CD4-positive, CD25-positive, alpha-beta regulatory T cell (primary cell): ENCODE measurements at regions not wholly inside any gene's neighbourhood (a gene's known extent, or its start where the extent isn't known, plus 50 kb on each side); places are given as distances from the start of the nearest gene placed in this dataset.
A peak's percentile ranks its signal among the peaks of the same experiment; 100 is the strongest.

Experiments used
- ATAC-seq, 2 donors: fragments of 150-1000 bp; cut with Tn5 transposase; one replicate each; pipeline ENCODE4 v1.10.0; 2021; ENCODE audit warnings: low read depth in 2 of 2, moderate number of reproducible peaks in 2 of 2, moderate library complexity in 1 of 2
- DNase-seq, 3 donors: peaks; one replicate each; pipeline versions ENCODE4 v3.0.0 to v3.0.0-alpha.2; 2012 to 2022; ENCODE audit warnings: mixed read lengths in 1 of 3
- H3K27ac ChIP-seq: one replicate; pipeline ENCODE4 v1.7.0; 2013; ENCODE audit warnings: mild to moderate bottlenecking, low read length; ENCODE audit not compliant: insufficient read depth, poor library complexity, severe bottlenecking
- H3K27me3 ChIP-seq: one replicate; pipeline ENCODE4 v1.7.0; 2013; ENCODE audit warnings: low read length; ENCODE audit not compliant: control insufficient read depth, insufficient read depth
- H3K36me3 ChIP-seq: one replicate; pipeline ENCODE4 v1.7.0; 2013; ENCODE audit warnings: mild to moderate bottlenecking, low read length, moderate library complexity; ENCODE audit not compliant: control insufficient read depth, insufficient read depth
- H3K4me1 ChIP-seq: 2 replicates; pipeline ENCODE4 v1.7.0; 2013; ENCODE audit warnings: mild to moderate bottlenecking, low read length; ENCODE audit not compliant: insufficient read depth, control insufficient read depth, poor library complexity, severe bottlenecking
- H3K4me3 ChIP-seq: one replicate; pipeline ENCODE4 v1.7.0; 2013; ENCODE audit warnings: low read depth, mild to moderate bottlenecking, low read length, moderate library complexity
- H3K9me3 ChIP-seq, 2 experiments: 1 replicate in 1 of 2; 2 replicates in 1 of 2; pipeline ENCODE4 v1.7.0; 2013; ENCODE audit warnings: low read length in 2 of 2, mild to moderate bottlenecking in 1 of 2, moderate library complexity in 1 of 2; ENCODE audit not compliant: control insufficient read depth in 2 of 2
- H3K27ac Mint-ChIP-seq, 3 donors: one replicate each; pipeline ENCODE4 v1.8.0; 2020 to 2022; ENCODE audit warnings: mild to moderate bottlenecking in 3 of 3, mixed read lengths in 3 of 3, moderate library complexity in 2 of 3
- H3K27me3 Mint-ChIP-seq: one replicate; pipeline ENCODE4 v1.8.0; 2022; ENCODE audit warnings: mild to moderate bottlenecking, mixed read lengths
- H3K36me3 Mint-ChIP-seq: one replicate; pipeline ENCODE4 v1.8.0; 2020; ENCODE audit warnings: mixed read lengths
- H3K4me1 Mint-ChIP-seq, 4 donors: one replicate each; pipeline ENCODE4 v1.8.0; 2020 to 2022; ENCODE audit warnings: mixed read lengths in 4 of 4, mild to moderate bottlenecking in 1 of 4
- H3K4me3 Mint-ChIP-seq, 4 donors: one replicate each; pipeline ENCODE4 v1.8.0; 2020 to 2022; ENCODE audit warnings: mild to moderate bottlenecking in 4 of 4, mixed read lengths in 4 of 4, moderate library complexity in 3 of 4
- H3K9me3 Mint-ChIP-seq, 7 donors: one replicate each; pipeline ENCODE4 v1.8.0; 2020 to 2022; ENCODE audit warnings: mixed read lengths in 7 of 7, mild to moderate bottlenecking in 3 of 7, moderate library complexity in 2 of 7

DNA sequence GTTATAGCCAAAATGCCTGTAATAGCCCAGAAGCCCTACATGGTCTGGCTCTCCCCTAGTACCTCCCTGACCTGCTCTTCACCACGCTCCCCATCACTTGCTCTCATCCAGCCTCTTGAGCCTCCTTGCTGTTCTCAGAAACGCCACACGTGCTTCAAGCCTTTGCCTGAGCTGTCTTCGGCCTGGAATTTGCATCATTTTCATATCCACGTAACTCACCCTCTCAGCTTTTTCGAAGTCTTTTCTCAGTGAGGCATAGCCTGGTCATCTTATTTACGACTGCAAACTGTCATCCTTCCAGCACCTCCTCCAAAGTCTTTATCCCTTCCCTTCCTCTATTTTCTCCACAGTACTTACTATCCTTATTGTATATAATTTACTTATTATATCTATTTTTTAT lies 151.0 kb upstream of the AHR start:
- DNase-seq (no peak), ATAC-seq (no peak)
- no peaks in the 10 kb centered on the region for H3K27me3 Mint-ChIP-seq
- H3K36me3 ChIP-seq, result no peaks in the 10 kb centered on the region
- no peaks in the 10 kb centered on the region for H3K27me3 ChIP-seq
- H3K27ac ChIP-seq, result no peak overlapping the region
- H3K4me1 Mint-ChIP-seq, result peaks cover 23 to 34% (median 29%) of the 10 kb centered on the region in 4 donors
- no peak overlapping the region for H3K4me3 Mint-ChIP-seq
- H3K27ac Mint-ChIP-seq, result peak overlapping the region in 1 of 3 donors; percentile 15
- no peaks in the 10 kb centered on the region for H3K36me3 Mint-ChIP-seq
- no peak overlapping the region for H3K4me3 ChIP-seq
- H3K9me3 Mint-ChIP-seq, result peaks cover 0 to 2% (median 0%) of the 10 kb centered on the region in 7 donors
- peaks cover 26% of the 10 kb centered on the region for H3K4me1 ChIP-seq
- no peaks in the 10 kb centered on the region for H3K9me3 ChIP-seq

DNA sequence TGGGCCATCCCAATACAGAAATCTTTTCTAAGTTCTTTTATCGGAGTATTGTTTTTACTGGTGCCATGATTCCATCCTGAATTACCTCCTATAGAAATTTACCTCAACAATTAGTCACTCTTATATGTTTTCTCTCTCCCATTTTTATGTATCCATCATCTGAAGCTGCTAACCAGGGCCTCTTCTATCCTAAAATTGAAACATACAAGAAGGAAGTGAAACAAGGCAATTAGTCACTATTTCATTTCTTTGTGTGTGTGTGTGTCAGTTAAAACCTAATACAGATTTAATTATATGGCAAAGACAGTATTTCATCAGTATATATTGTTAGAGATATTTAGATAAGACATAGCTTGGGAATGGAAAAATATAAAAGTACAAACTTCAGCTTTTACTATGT lies 148.4 kb upstream of the AHR start:
- H3K27ac ChIP-seq, result no peak overlapping the region
- H3K9me3 ChIP-seq, result no peaks in the 10 kb centered on the region
- Mint-ChIP-seq H3K36me3 (no peaks in the 10 kb centered on the region), H3K4me3 (no peak overlapping the region), H3K27ac (no peak overlapping the region), H3K4me1 (peaks cover 8 to 18% (median 15%) of the 10 kb centered on the region in 4 donors), H3K27me3 (peaks cover 4% of the 10 kb centered on the region), H3K9me3 (no peaks in the 10 kb centered on the region)
- H3K36me3 ChIP-seq, result no peaks in the 10 kb centered on the region
- H3K4me1 ChIP-seq, result peaks cover 3% of the 10 kb centered on the region
- no peak for DNase-seq
- H3K4me3 ChIP-seq, result no peak overlapping the region
- H3K27me3 ChIP-seq, result no peaks in the 10 kb centered on the region
- ATAC-seq, result no peak

DNA sequence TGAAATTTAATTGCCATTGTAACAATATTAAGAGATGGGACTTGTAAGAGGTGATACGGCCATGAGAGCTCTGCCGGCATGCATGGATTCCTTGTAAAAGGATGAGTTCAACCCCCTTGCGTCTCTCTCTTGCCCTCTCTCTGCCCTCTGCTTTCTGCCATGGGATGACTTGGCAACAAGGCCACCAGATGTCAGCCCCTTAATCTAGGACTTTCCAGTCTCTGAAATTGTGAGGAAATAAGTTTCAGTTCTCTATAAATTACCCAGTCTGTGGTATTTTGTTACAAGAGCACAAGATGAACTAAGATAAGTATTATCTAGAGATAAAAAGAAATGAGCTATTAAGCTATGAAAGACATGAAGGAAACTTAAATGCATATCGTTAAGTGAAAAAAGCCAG lies 145.7 kb upstream of the AHR start:
- no peak overlapping the region for H3K4me3 ChIP-seq
- H3K27me3 ChIP-seq, result no peaks in the 10 kb centered on the region
- H3K27me3 Mint-ChIP-seq, result peaks cover 4% of the 10 kb centered on the region
- no peak for ATAC-seq
- H3K4me3 Mint-ChIP-seq, result no peak overlapping the region
- no peaks in the 10 kb centered on the region for H3K9me3 ChIP-seq
- H3K9me3 Mint-ChIP-seq, result peaks cover 0 to 2% (median 0%) of the 10 kb centered on the region in 7 donors
- DNase-seq, result no peak
- no peak overlapping the region for H3K27ac Mint-ChIP-seq
- no peaks in the 10 kb centered on the region for H3K4me1 ChIP-seq
- H3K36me3 Mint-ChIP-seq, result no peaks in the 10 kb centered on the region
- H3K36me3 ChIP-seq, result no peaks in the 10 kb centered on the region
- no peak overlapping the region for H3K27ac ChIP-seq
- peaks cover 5 to 21% (median 9%) of the 10 kb centered on the region in 4 donors for H3K4me1 Mint-ChIP-seq

DNA sequence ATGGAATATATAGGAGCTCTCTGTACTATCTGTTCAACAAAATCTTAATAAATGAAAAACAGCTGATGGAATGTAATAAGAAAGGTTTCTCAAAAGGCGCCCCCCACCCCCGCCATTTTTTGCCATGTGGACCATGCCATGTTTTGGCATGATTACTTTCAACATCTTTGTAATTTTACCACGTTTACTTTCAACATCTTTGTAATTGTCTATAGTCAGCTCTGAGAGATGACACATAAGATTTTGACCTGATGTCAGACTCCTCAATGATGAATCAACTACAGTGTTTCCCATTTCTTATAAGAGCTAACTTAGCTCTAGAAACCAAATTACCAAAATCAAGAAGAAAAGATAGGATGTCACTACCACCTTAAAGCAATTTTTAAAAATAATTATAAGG lies 144.9 kb upstream of the AHR start:
- peaks cover 0 to 2% (median 0%) of the 10 kb centered on the region in 7 donors for H3K9me3 Mint-ChIP-seq
- peaks cover 8 to 23% (median 10%) of the 10 kb centered on the region in 4 donors for H3K4me1 Mint-ChIP-seq

GRCh38 chr7:17155529-17155928 lies 142.9 kb upstream of the AHR start:
- Histone ChIP-seq H3K27me3 (no peaks in the 10 kb centered on the region), H3K4me1 (peaks cover 6% of the 10 kb centered on the region), H3K27ac (no peak overlapping the region), H3K4me3 (no peak overlapping the region), H3K36me3 (no peaks in the 10 kb centered on the region), H3K9me3 (no peaks in the 10 kb centered on the region)
- Mint-ChIP-seq H3K27me3 (peaks cover 4% of the 10 kb centered on the region), H3K9me3 (peaks cover 0 to 2% (median 0%) of the 10 kb centered on the region in 7 donors), H3K36me3 (no peaks in the 10 kb centered on the region), H3K27ac (no peak overlapping the region), H3K4me1 (peaks cover 23 to 36% (median 24%) of the 10 kb centered on the region in 4 donors), H3K4me3 (no peak overlapping the region)
- no peak for DNase-seq
- no peak for ATAC-seq

More for the DNA sequence above, 144.9 kb upstream of the AHR start:
- no peaks in the 10 kb centered on the region for H3K4me1 ChIP-seq
- no peak for DNase-seq
- ATAC-seq, result no peak
- no peak overlapping the region for H3K4me3 ChIP-seq
- no peak overlapping the region for H3K27ac ChIP-seq
- no peak overlapping the region for H3K27ac Mint-ChIP-seq
- H3K27me3 Mint-ChIP-seq, result peaks cover 4% of the 10 kb centered on the region
- H3K36me3 ChIP-seq, result no peaks in the 10 kb centered on the region
- H3K4me3 Mint-ChIP-seq, result no peak overlapping the region
- H3K36me3 Mint-ChIP-seq, result no peaks in the 10 kb centered on the region
- H3K27me3 ChIP-seq, result no peaks in the 10 kb centered on the region
- H3K9me3 ChIP-seq, result no peaks in the 10 kb centered on the region

DNA sequence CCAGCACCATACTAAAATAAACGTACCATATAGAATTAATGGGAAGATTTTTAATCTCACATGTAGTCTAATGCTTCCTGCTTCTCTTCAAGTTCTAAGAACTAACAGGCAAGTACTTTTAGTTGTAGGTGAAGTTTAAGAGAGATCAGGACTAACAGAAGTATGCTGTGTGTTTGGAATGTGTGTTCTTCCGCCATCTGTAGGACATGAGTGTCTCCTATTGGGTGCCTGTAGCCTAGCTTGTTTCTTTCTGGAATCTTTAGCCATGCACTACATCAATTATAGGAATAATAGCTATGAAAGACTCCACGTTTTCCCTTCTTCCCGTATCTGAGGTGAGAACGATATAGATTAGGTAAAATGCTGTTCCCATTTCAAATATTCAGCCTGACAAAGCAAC lies 140.2 kb upstream of the AHR start:
- peaks cover 6% of the 10 kb centered on the region for H3K4me1 ChIP-seq
- H3K27ac ChIP-seq, result no peak overlapping the region
- no peaks in the 10 kb centered on the region for H3K9me3 ChIP-seq
- ATAC-seq (no peak), DNase-seq (no peak)
- Mint-ChIP-seq H3K36me3 (no peaks in the 10 kb centered on the region), H3K27me3 (peaks cover 2% of the 10 kb centered on the region), H3K4me3 (no peak overlapping the region), H3K9me3 (peaks cover 0 to 2% (median 0%) of the 10 kb centered on the region in 7 donors), H3K27ac (peak overlapping the region in 1 of 3 donors; percentile 27), H3K4me1 (peaks cover 28 to 36% (median 34%) of the 10 kb centered on the region in 4 donors)
- H3K27me3 ChIP-seq, result no peaks in the 10 kb centered on the region
- no peaks in the 10 kb centered on the region for H3K36me3 ChIP-seq
- no peak overlapping the region for H3K4me3 ChIP-seq

DNA sequence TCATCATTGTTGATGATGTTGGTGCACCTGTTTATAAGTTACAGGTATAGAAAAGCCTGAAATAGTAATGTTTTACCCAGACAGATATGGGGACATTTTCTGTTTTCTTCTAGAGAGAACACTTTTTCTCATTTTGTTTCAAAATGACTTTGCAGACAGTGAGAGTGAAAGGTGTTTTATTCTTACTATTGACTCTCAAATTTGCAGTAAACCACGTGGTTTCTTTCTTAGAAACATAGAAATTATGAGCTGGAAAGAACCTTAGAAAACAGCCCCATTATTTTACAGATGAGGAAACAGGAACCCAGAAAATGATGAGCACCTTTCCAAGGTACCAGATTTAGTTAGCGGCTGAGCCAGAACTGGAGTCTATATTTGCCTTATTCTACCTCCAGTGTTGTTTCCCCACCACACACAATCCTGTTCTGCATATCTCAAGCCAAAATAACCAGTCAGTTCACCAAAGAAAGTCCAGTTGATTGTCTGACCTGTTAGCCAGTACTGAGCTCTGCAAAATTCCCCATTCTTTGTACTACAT lies 138.9 kb upstream of the AHR start:
- H3K27me3 ChIP-seq, result no peaks in the 10 kb centered on the region
- no peak overlapping the region for H3K27ac ChIP-seq
- H3K36me3 ChIP-seq, result no peaks in the 10 kb centered on the region
- peaks cover 0 to 2% (median 0%) of the 10 kb centered on the region in 7 donors for H3K9me3 Mint-ChIP-seq
- peak overlapping the region; percentile 12 to 53 (median 30) for H3K4me3 Mint-ChIP-seq
- H3K4me1 Mint-ChIP-seq, result peaks cover 31 to 38% (median 33%) of the 10 kb centered on the region in 4 donors
- H3K36me3 Mint-ChIP-seq, result peaks cover 5% of the 10 kb centered on the region
- peaks cover 6% of the 10 kb centered on the region for H3K4me1 ChIP-seq
- H3K9me3 ChIP-seq, result no peaks in the 10 kb centered on the region
- H3K27ac Mint-ChIP-seq, result peak overlapping the region in 1 of 3 donors; percentile 74
- ATAC-seq (peak; percentile 53 to 69), DNase-seq (peak in 1 of 3 donors; percentile 77)
- H3K27me3 Mint-ChIP-seq, result no peaks in the 10 kb centered on the region
- no peak overlapping the region for H3K4me3 ChIP-seq

- Mint-ChIP-seq H3K27me3 (no peaks in the 10 kb centered on the region), H3K9me3 (peaks cover 0 to under 1% (median 0%) of the 10 kb centered on the region in 7 donors), H3K4me1 (peaks cover 28 to 35% (median 32%) of the 10 kb centered on the region in 4 donors), H3K4me3 (no peak overlapping the region), H3K27ac (no peak overlapping the region), H3K36me3 (peaks cover 5% of the 10 kb centered on the region)
- H3K4me3 ChIP-seq, result no peak overlapping the region
- no peak overlapping the region for H3K27ac ChIP-seq
- H3K9me3 ChIP-seq, result no peaks in the 10 kb centered on the region
- H3K36me3 ChIP-seq, result no peaks in the 10 kb centered on the region
- no peaks in the 10 kb centered on the region for H3K27me3 ChIP-seq
- peaks cover 5% of the 10 kb centered on the region for H3K4me1 ChIP-seq
- ATAC-seq (no peak), DNase-seq (no peak)
Observed at GRCh38 chr7:17166824-17167379, 131.6 kb upstream of the AHR start.
